Left colon (tissue), 2 donors: ENCODE measurements at regions not wholly inside any gene's neighbourhood (a gene's known extent, or its start where the extent isn't known, plus 50 kb on each side); places are given as distances from the start of the nearest gene placed in this dataset.
"Not testable (repeated sequence)": the region's sequence is repeated elsewhere in the genome, so short reads cannot be mapped to it uniquely, and the experiment has no call there.

Source experiments
- ATAC-seq: fragments of 200-7000 bp; cut with Tn5 transposase; one replicate; pipeline ENCODE4 v1.9.1; 2020; ENCODE audit warnings: mild to moderate bottlenecking, moderate library complexity
- DNase-seq, 2 donors: peaks; one replicate each; pipeline ENCODE4 v3.0.0-alpha.2; 2020
- intact Hi-C, 2 donors: fragments of 100-400 bp; cut with DNase I in 1 of 2; cut with micrococcal nuclease in 1 of 2; formaldehyde crosslinking; loops; one replicate each; pipeline versions ENCODE4 v1.11.2 to v1.14.0; 2022; cut with DNase I, micrococcal nuclease
- donor health status: DM: no; HTN: no; CAD: no.
- donor health status: DM: yes; HTN: yes; CAD: no.

GRCh38 chrX:74104356-74105015 is 199.5 kb upstream of the ZCCHC13 start:
- no peak for DNase-seq
- intact Hi-C loops: no loop called here
- no peak for ATAC-seq

DNA sequence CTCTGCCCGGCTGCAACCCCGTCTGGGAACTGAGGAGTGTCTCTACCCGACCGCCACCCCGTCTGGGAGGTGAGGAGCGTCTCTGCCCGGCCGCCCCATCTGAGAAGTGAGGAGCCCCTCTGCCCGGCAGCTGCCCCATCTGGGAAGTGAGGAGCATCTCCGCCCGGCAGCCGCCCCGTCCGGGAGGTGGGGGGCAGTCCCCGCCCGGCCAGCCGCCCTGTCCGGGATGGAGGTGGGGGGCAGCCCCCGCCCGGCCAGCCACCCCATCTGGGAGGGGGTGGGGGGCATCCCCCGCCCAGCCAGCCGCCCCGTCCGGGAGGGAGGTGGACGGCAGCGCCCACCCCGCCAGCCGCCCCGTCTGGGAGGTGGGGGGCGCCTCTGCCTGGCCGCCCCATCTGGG is 205.6 kb upstream of the ZCCHC13 start:
- DNase-seq, intact Hi-C loops, ATAC-seq: not testable (repeated sequence)

DNA sequence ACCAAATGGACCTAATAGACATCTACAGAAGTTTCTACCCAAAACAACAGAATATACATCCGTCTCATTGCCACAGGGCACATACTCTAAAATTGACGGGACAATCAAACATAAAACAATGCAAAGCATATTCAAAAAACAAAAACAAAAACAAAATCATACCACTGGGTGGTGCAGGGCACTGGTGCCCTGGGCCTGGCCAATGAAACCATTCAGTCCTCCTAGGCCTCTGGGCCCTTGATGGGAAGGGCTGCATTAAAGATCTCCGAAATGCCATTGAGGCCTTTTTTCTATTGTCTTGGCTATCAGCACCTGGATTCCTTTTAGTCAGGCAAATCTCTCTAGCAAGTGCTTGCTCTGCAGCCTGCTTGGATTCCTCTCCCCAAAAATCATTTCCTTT is 213.9 kb upstream of the ZCCHC13 start:
- DNase-seq: no peak
- ATAC-seq: no peak
- intact Hi-C loops: no loop called here

- no peak for DNase-seq
- intact Hi-C loops: no loop called here
- ATAC-seq: no peak
These were observed 218.2 kb upstream of the ZCCHC13 start for GRCh38 chrX:74085642-74086236.

GRCh38 chrX:74080165-74080564 is 223.8 kb upstream of the ZCCHC13 start:
- ATAC-seq (no peak), DNase-seq (no peak)
- intact Hi-C loops: no loop called here

DNA sequence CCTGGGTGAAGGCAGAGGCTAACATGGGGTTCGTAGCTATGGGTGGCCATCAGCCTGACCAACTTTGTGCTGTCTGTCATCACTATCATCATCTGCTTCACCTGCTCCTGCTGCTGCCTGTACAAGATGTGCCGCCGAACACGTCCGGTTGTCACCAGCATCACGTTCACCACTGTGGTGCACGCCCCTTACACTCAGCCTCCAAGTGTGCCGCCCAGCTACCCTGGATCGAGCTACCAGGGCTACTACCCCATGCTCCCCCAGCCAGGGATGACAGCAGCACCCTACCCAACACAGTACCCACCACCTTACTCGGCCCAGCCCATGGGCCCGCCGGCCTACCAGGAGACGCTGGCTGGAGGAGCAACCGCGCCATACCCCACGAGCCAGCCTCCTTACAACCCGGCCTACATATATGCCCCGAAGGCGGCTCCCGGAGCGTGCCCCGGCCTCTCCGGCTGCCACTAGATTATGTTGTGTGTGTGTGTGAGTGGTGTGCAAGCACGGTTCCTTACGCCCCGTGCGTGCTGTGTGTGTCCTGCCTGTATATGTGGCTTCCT is 213.4 kb upstream of the XIST start:
- DNase-seq: no peak

GRCh38 chrX:74063426-74064155 is 211.1 kb upstream of the XIST start:
- DNase-seq: no peak
- intact Hi-C loops: no loop called here
- no peak for ATAC-seq

More for the DNA sequence above, 213.4 kb upstream of the XIST start:
- ATAC-seq: no peak
- intact Hi-C loops: no loop called here

- ATAC-seq (no peak), DNase-seq (no peak)
- intact Hi-C loops: no loop called here
These were observed 209.4 kb upstream of the XIST start for GRCh38 chrX:74061879-74062278.

- ATAC-seq (no peak), DNase-seq (no peak)
- intact Hi-C loops: no loop called here
These were observed 196.6 kb upstream of the XIST start for GRCh38 chrX:74049126-74049525.

- ATAC-seq, DNase-seq, intact Hi-C loops: not testable (repeated sequence)
These were observed 181.6 kb upstream of the XIST start for GRCh38 chrX:74034066-74034465.

- DNase-seq, intact Hi-C loops, ATAC-seq: not testable (repeated sequence)
These were observed 179.0 kb upstream of the XIST start for GRCh38 chrX:74031527-74031926.

DNA sequence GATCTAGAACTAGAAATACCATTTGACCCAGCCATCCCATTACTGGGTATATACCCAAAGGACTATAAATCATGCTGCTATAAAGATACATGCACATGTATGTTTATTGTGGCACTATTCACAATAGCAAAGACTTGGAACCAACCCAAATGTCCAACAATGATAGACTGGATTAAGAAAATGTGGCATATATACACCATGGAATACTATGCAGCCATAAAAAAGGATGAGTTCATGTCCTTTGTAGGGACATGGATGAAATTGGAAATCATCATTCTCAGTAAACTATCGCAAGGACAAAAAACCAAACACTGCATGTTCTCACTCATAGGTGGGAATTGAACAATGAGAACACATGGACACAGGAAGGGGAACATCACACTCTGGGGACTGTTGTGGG is 178.3 kb upstream of the XIST start:
- DNase-seq, intact Hi-C loops, ATAC-seq: not testable (repeated sequence)

- DNase-seq, ATAC-seq, intact Hi-C loops: not testable (repeated sequence)
These were observed 172.6 kb upstream of the XIST start for GRCh38 chrX:74025145-74025544.

DNA sequence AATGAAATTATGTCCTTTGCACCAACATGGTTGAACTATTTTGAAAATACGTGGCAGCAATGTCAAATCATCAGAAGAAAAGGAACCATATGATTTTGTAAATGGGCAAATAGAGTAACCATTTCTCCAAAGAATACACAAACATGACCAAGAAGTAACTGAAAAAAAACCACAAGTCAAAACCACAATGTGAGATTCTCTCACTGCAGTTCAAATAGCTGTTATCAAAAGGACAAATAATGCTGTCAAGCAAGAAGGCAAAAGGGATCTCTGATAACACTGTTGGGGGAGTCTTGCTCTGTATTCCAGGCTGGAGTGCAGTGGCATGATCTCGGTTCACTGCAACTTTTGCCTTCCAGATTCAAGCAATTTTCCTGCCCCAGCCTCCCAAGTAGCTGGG is 170.7 kb upstream of the XIST start:
- DNase-seq: no peak
- ATAC-seq: no peak
- intact Hi-C loops: no loop called here

DNA sequence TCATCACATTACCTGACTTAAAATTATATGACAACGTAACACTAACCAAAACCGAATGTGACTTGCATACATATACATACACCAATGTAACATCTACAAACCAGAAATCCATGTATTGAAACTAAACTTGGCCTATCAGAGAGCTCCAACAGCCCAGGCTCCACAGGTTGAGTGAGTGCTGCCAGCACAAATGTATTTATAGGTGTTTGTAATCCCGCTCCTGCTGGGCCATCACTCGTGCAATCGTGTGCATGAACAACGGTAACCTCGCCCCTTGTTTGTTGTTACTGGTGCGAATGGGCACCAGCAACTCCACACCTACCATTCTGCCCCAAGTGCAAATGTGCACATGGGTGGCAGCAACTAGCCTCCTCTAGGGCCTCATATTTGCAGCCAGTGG is 165.7 kb upstream of the XIST start:
- DNase-seq (no peak), ATAC-seq (no peak)
- intact Hi-C loops: loop anchor here in 1 of 2 donors (5.0 kb wide), 1 partner anchor 161 kb away; no protein-coding TSS in a partner anchor

GRCh38 chrX:74015379-74016019 is 163.0 kb upstream of the XIST start:
- ATAC-seq (peak; percentile 91), DNase-seq (peak; percentile 33 to 72)
- intact Hi-C loops: loop anchor here in 1 of 2 donors (5.0 kb wide), 1 partner anchor 158 kb away; no protein-coding TSS in a partner anchor

DNA sequence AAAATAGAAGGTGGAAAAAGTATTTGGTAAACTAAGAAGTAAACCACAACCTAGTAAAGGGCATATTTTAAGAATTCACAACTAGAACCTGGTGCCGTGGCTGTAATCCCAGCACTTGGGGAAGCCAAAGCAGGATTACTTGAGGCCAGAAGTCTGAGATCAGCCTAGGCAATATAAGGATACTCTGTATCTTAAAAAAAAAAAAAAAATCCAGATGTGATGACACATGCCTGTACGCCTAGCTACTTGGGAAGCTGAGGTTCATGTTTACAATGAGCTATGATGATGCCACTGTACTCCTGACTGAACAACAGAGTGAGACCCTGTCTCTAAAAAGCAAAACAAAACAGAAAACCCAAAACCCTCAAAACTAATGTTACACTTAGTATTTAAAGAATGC is 156.5 kb upstream of the XIST start:
- no peak for DNase-seq
- peak; percentile 9 for ATAC-seq
- intact Hi-C loops: no loop called here

GRCh38 chrX:73992019-73992418 is 139.5 kb upstream of the XIST start:
- intact Hi-C loops: no loop called here
- ATAC-seq (no peak), DNase-seq (no peak)

DNA sequence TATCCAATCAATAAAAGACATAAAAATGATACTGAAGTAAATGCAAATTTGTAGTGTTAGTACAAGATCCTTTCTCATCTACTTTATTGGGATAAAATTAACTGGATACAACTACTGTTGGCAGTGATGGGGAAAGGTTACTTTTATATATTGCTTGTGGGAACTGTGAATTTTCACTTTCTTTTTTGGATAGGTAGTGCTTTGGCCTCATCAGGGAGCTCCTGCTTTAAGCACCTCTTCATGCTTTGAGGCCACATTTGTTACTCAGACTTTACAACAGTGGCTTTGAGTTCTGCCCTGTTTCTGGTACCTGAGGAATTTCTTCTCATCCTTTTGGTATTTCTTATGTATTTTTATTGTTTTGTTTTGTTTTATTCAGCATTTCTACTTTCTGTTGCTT is 134.7 kb upstream of the XIST start:
- ATAC-seq (no peak), DNase-seq (no peak)
- intact Hi-C loops: no loop called here
